Breast epithelium (tissue), 3 donors: ENCODE measurements at regions not wholly inside any gene's neighbourhood (a gene's known extent, or its start where the extent isn't known, plus 50 kb on each side); places are given as distances from the start of the nearest gene placed in this dataset.

Source experiments
- CTCF ChIP-seq, 3 donors: fragments of 450-650 bp; IDR thresholded peaks; one replicate each; pipeline ENCODE4 v1.5.1; 2016 to 2017; ENCODE audit warnings: antibody characterized with exemption in 3 of 3, mild to moderate bottlenecking in 3 of 3, moderate library complexity in 3 of 3
- POLR2A ChIP-seq: fragments of 450-650 bp; IDR thresholded peaks from one replicate; pipeline ENCODE4 v1.6.1; 2016; ENCODE audit warnings: antibody characterized with exemption, mild to moderate bottlenecking, moderate library complexity
- POLR2AphosphoS5 ChIP-seq, 3 donors: sonication (generic); formaldehyde crosslinking; IDR thresholded peaks; one replicate each; pipeline ENCODE4 v1.6.1; 2017; ENCODE audit warnings: antibody characterized with exemption in 3 of 3

- TF ChIP-seq CTCF (IDR thresholded peaks at IDR 0.05) = no peak
- TF ChIP-seq POLR2AphosphoS5 (IDR thresholded peaks at IDR 0.05) = no peak
- TF ChIP-seq POLR2A = no peak
Measured at GRCh38 chr16:61214780-61215179, 821.5 kb downstream of the CDH8 start.
